AG04450 (cell line): ENCODE measurements at regions not wholly inside any gene's neighbourhood (a gene's known extent, or its start where the extent isn't known, plus 50 kb on each side); places are given as distances from the start of the nearest gene placed in this dataset.

Experiments used
- CTCF ChIA-PET: fragments of 300-600, 350-600 bp; formaldehyde crosslinking; extraction: SDS; loops from one replicate; lab custom pipeline; 2022; ENCODE audit warnings: antibody characterized with exemption, inconsistent platforms; lab: Charles Lee
- POLR2A ChIA-PET: fragments of 350-600 bp; formaldehyde crosslinking; extraction: SDS; loops from one replicate; lab custom pipeline; 2021; ENCODE audit warnings: antibody characterized with exemption, inconsistent platforms; lab: Yijun Ruan, JAX
- DNase-seq: peaks from one replicate; pipeline ENCODE4 v3.0.0-alpha.2; 2011; ENCODE audit warnings: low read depth, low spot score
- H3K27ac ChIP-seq: one replicate; pipeline ENCODE4 v1.5.1; 2012; ENCODE audit warnings: low read depth, low read length, control low read depth
- H3K27me3 ChIP-seq: one replicate; pipeline ENCODE4 v1.6.0; 2012; ENCODE audit warnings: low read length; ENCODE audit not compliant: control insufficient read depth, insufficient read depth
- H3K4me3 ChIP-seq: 2 replicates; pipeline ENCODE4 v1.5.1; 2011; ENCODE audit warnings: mild to moderate bottlenecking, low read depth, low read length, control low read depth
- H3K9me3 ChIP-seq: 2 replicates; pipeline ENCODE4 v1.5.1; 2012; ENCODE audit warnings: low read length; ENCODE audit not compliant: control insufficient read depth, insufficient read depth
- TF ChIP-seq, protein P1 (sequence below): IDR thresholded peaks from 2 replicates; pipeline ENCODE4 v1.5.1; 2011; ENCODE audit warnings: low read depth, low read length, control low read depth, inconsistent platforms

DNA sequence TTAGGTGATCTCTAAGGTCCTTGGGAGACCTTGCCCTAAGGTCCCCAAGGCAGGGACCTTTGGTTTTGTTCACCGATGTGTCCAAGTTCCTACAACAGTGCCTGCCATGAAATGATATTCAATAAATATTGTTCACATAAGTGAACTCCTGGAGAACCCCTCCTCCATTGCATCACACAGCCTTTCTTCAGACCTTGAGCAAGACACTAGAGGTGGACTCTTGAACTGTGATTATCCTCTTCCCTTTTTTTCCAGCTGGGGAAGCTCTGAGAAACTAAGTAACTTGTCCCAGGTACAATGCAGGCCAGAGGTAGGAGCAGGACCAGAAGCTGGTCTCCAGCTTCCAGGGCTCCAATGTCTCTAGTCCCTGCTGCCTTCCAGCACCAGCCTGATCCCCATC, 76.6 kb upstream of the LMO1 start:
- ChIA-PET POLR2A (no interaction called here), CTCF (interaction anchor here (0.6 kb wide), 1 partner anchor 417 kb away, joined by 3 read pairs; no protein-coding TSS in a partner anchor)
- H3K27me3 ChIP-seq = peaks cover 4% of the 10 kb centered on the region
- TF ChIP-seq, protein P1, sequence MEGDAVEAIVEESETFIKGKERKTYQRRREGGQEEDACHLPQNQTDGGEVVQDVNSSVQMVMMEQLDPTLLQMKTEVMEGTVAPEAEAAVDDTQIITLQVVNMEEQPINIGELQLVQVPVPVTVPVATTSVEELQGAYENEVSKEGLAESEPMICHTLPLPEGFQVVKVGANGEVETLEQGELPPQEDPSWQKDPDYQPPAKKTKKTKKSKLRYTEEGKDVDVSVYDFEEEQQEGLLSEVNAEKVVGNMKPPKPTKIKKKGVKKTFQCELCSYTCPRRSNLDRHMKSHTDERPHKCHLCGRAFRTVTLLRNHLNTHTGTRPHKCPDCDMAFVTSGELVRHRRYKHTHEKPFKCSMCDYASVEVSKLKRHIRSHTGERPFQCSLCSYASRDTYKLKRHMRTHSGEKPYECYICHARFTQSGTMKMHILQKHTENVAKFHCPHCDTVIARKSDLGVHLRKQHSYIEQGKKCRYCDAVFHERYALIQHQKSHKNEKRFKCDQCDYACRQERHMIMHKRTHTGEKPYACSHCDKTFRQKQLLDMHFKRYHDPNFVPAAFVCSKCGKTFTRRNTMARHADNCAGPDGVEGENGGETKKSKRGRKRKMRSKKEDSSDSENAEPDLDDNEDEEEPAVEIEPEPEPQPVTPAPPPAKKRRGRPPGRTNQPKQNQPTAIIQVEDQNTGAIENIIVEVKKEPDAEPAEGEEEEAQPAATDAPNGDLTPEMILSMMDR = no peak
- no peaks in the 10 kb centered on the region; the same call in 1 of the 2 replicates for H3K9me3 ChIP-seq
- DNase-seq = no peak
- H3K4me3 ChIP-seq = no peak overlapping the region
- H3K27ac ChIP-seq = no peak overlapping the region

DNA sequence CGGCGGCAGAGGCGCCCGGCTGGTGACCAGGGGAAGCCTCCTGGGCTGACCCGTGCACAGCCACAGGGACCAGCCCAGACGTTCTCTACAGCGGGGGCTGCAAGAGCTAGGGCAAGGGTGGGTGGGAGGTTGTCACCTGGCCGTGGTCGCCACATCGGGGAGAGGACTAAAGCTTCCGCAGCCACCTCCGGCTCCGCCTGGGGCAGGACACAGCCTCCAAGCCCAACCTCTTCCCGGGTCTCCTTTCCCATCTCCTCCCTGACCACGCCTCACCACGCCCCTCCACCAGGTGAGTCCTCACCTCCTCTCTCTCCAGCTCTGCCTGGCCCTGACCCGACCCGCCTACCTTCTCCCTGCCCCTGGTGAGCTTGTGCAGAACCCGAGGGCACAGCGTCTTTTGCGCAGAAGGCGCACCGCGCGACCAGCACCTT, 75.9 kb upstream of the LMO1 start:
- no peak for DNase-seq
- Histone ChIP-seq H3K27me3 (peaks cover 4% of the 10 kb centered on the region), H3K4me3 (no peak overlapping the region), H3K27ac (no peak overlapping the region), H3K9me3 (no peaks in the 10 kb centered on the region; the same call in 1 of the 2 replicates)
- TF ChIP-seq, protein P1 = no peak
- ChIA-PET POLR2A (no interaction called here), CTCF (no interaction called here)

DNA sequence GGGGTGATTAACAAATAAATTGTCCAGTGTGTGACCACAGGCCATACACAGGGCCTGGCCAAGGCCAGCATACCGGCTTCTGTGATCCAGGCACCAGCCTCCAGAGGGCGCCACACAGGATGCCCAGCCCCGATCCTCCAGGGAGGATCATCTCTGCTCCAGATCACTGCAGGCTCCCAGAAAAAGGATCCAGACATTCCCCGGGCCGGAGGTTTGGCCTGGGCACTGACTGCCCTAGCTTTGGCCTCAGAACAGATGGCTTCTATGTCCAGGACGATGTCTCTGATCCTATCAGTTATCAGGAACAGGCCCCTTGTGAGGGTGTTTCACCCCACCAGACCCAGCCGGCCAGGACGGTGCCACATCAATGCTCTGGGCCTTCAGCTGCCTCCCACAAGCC, 74.5 kb upstream of the LMO1 start:
- Histone ChIP-seq H3K27ac (no peak overlapping the region), H3K4me3 (no peak overlapping the region), H3K27me3 (peaks cover 5% of the 10 kb centered on the region), H3K9me3 (no peaks in the 10 kb centered on the region; the same call in 1 of the 2 replicates)
- ChIA-PET CTCF (interaction anchor here (1.0 to 1.9 kb wide), 4 partner anchors 9 to 229 kb away, joined by 3 to 11 read pairs (median 4); no protein-coding TSS in a partner anchor), POLR2A (no interaction called here)
- TF ChIP-seq, protein P1 = peak; percentile 64
- DNase-seq = no peak

DNA sequence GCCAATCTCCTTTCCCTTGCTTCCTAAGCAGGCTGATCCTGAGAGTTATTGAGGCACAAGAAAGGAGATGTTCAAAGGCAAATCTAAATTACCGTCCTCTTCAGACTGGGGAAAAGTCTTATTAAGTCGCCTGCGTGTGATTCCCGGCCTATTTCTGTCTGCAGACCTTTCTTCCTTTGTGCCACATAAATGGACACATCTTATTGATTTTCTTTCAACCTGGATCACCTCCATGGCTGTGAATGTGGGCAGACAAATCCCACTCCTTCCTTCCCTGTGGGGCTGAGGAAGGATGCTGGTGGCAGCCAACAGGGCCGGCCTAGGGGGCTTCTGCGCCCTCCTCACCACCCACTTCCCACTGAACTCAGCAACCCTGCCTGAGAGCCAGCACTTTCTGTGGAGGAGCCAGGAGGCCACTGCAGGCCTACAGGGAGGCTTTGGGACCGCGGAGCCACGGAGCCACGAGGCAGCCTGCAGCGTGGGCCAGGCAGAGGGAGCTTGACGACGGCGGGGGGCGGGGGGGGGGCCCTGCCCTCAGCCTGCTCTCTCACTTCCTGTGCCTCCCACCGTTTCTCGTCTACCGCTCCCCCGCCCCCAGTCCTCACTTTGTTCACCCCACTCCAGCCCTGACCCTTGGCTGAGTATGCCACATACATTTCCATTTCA, 73.6 kb upstream of the LMO1 start:
- POLR2A ChIA-PET = no interaction called here
- Histone ChIP-seq H3K27me3 (peaks cover 6% of the 10 kb centered on the region), H3K27ac (no peak overlapping the region), H3K4me3 (no peak overlapping the region), H3K9me3 (no peaks in the 10 kb centered on the region; the same call in 1 of the 2 replicates)
- TF ChIP-seq, protein P1 = no peak
- CTCF ChIA-PET = interaction anchor here (0.6 to 1.9 kb wide), 6 partner anchors 8 to 230 kb away, joined by 3 to 11 read pairs (median 3); partner anchors contain the start of gene LMO1
- no peak for DNase-seq
